NCI-H187 (cell line): ENCODE measurements at regions not wholly inside any gene's neighbourhood (a gene's known extent, or its start where the extent isn't known, plus 50 kb on each side); places are given as distances from the start of the nearest gene placed in this dataset.
"Not testable (repeated sequence)": the region's sequence is repeated elsewhere in the genome, so short reads cannot be mapped to it uniquely, and the experiment has no call there.

Source experiments
- DNase-seq, 2 experiments: peaks; one replicate each; lab custom pipeline; 2025; lab: John Stamatoyannopoulos, UW

DNA sequence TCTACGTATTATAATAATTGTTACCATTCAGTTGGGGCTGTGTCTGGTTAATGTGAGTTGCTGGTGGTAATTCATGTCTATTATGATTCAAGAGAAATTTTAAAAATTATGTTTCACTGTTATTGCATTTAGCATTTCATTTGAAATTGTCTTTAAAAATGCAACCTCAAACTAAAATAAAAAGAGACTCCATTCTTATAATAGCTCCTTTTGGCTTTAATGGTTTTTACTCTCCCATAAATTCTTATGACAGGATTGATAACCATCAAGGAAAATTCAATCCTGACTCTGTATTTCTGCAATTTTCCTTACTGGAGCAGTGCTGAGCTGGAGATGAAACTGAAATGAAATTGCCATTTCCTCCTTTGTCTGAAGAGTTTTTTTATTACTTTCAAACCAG lies 262.7 kb downstream of the REEP3 start:
- DNase-seq: no peak

- DNase-seq: no peak
These were observed 267.1 kb downstream of the REEP3 start for GRCh38 chr10:63788152-63788821.

GRCh38 chr10:63795094-63795860 lies 274.1 kb downstream of the REEP3 start:
- no peak for DNase-seq

- no peak for DNase-seq
These were observed 277.6 kb downstream of the REEP3 start for GRCh38 chr10:63798599-63799498.

GRCh38 chr10:63799521-63800300 lies 278.5 kb downstream of the REEP3 start:
- no peak for DNase-seq

- no peak for DNase-seq
These were observed 280.0 kb downstream of the REEP3 start for GRCh38 chr10:63801166-63801565.

- DNase-seq: no peak
These were observed 285.1 kb downstream of the REEP3 start for GRCh38 chr10:63806330-63806729.

DNA sequence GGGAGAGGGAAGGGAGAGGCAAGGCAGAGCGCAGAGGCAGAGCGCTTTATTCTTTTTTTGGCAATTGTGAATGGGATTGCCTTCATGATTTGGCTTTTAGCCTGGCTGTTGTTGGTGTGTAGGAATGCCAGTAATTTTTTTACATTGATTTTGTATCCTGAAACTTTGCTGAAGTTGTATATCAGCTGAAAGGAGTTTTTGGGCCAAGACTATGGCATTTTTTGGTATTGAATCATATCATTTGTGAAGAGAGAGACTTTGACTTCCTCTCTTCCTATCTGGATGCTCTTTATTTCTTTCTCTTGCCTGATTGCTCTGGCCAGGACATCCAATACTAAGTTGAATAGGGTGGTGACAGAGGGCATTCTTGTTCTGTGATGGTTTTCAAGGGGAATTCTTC lies 291.3 kb downstream of the REEP3 start:
- no peak for DNase-seq

DNA sequence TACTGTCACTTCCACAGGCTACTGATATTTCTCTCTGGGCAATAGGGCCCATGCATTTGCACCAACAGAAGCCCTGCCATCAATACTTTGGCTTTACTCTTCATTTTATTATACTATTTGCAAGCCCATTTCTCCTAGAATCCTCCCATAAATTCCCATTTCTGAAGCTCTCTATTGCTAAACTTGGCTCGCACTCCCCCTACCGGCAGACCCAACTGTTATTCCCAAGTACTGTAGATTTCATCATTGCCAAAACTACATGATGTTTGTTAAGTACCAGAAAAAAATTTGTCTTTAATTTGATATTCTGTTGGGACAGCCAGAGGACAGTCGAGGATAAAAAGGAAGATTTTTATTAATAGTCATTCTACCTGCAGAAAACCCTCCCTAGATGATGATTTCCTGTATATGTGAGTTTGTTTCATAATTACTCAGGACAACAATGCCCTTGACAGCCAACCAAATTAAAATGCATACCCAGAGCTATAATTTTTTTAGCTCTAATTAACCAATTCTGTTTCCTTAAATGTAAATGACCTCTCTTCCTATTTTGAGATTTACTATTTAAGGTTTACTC lies 298.6 kb downstream of the REEP3 start:
- no peak for DNase-seq

DNA sequence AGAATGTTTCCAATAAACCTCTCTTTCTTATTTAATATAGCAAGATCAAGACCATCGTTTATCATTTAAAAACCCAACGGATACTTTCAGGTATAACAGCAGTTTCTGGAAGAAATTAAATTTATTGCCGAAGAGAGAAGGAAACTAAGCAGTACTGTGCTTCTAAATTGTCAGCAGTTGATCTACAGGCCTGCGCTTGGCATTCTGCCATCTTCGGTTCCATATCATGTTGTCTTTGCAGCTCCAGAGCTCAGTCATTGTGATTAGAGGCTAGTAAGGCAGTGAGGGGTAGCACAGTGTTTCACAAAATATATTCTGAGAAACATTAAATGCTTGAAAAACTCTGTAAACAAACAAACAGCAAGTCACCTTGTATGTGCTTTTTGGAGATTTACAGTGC lies 301.3 kb downstream of the REEP3 start:
- DNase-seq: no peak

- DNase-seq: no peak
These were observed 303.9 kb downstream of the REEP3 start for GRCh38 chr10:63825111-63825510.

- DNase-seq: no peak
These were observed 304.6 kb downstream of the REEP3 start for GRCh38 chr10:63825766-63826165.

DNA sequence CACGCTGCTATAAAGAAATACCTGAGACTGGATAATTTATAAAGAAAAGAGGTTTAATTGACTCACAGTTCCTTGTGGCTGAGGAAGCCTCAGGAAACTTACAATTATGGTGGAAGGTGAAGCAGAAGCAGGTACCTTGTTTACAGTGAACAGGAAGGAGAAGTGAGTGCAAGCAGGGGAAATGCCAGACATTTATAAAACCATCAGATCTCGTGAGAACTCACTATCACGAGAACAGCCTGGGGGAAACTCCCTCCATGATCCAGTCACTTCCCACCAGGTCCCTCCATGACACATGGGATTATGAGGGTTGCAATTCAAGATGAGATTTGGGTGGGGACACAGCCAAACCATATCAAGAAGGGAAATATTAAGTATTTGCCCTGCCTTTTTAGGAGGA lies 305.8 kb downstream of the REEP3 start:
- not testable (repeated sequence) for DNase-seq

GRCh38 chr10:63829020-63829419 lies 307.8 kb downstream of the REEP3 start:
- no peak for DNase-seq

- no peak for DNase-seq
These were observed 308.5 kb downstream of the REEP3 start for GRCh38 chr10:63829573-63830149.

DNA sequence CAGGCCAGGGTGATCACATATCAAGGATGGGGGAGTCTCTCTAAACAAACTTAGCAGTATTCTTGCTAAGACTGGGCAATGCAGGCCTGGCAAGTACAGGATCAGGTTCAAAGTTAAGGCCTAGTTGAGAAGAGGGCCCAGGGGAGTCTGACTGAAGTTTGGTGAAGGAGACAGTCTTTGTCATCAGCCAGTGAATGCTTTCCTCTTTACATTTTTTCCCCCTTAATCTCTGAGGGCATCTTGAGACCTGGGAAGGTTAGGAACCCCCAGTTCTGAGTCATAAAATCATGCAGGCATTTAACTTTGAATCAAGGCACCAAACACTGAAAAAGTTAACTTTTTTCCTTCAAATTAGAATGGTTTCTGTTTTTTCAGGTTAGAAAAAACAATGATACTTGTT lies 311.5 kb downstream of the REEP3 start:
- DNase-seq: no peak

- no peak for DNase-seq
These were observed 312.3 kb downstream of the REEP3 start for GRCh38 chr10:63833411-63834060.

DNA sequence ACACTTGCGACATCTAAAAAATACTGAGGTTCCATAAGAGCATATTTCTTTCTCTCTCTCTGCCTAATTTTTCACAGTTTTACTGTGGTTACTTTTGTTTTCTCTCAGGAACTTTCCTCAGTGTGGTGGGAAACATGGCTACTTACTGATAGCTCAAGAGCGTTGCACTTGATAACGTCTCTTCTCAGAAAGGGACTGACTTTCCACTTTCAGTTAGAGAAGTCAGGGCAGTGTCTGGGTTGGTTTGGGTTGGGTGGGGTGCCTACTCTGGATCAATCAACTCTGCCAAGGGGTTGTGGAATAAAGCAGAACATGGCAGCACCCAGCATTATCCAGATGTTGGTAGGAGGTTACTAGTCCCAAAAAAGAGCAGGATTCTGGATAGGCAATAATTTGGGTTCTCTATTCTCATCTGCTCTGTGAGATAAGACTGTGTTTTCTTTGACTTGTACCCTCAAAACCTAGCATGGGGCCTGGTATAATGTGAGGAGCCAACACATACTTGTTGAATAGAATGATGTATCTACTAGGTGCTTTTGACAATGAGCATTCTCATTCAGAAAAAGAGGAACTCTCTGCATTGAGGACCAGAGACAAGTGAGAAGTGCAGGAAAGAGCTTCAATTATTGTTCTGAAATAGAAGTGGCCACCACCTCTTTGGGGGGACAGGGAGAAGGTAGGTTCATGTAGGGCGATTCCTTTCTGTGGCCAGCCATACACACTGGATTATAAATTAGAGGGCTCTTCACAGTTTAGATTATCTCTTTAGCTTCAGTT lies 315.7 kb downstream of the REEP3 start:
- no peak for DNase-seq

GRCh38 chr10:63841761-63842160 lies 320.6 kb downstream of the REEP3 start:
- DNase-seq: no peak

- no peak for DNase-seq
These were observed 321.9 kb downstream of the REEP3 start for GRCh38 chr10:63843107-63843506.
